PFSK-1 (cell line): ENCODE measurements at regions not wholly inside any gene's neighbourhood (a gene's known extent, or its start where the extent isn't known, plus 50 kb on each side); places are given as distances from the start of the nearest gene placed in this dataset.

Source experiments
- POLR2AphosphoS5 ChIP-seq: IDR thresholded peaks from 2 replicates; pipeline ENCODE4 v1.6.1; 2012; ENCODE audit warnings: low read depth, mild to moderate bottlenecking, control low read depth, low read length, moderate library complexity
- TAF1 ChIP-seq: IDR thresholded peaks from 2 replicates; pipeline ENCODE4 v1.6.1; 2012; ENCODE audit warnings: low read length, control low read depth, borderline replicate concordance; ENCODE audit not compliant: insufficient read depth

- TF ChIP-seq POLR2AphosphoS5: no peak
- TF ChIP-seq TAF1: no peak
Measured at GRCh38 chr2:234261736-234262135, 211.2 kb downstream of the SPP2 start.
